Dedifferentiated amniotic fluid mesenchymal stem cell (primary cell): ENCODE measurements at regions not wholly inside any gene's neighbourhood (a gene's known extent, or its start where the extent isn't known, plus 50 kb on each side); places are given as distances from the start of the nearest gene placed in this dataset.

ENCODE experiments used
- DNase-seq: peaks from one replicate; pipeline ENCODE4 v3.0.0-alpha.2; 2016; ENCODE audit errors: extremely low spot score

GRCh38 chr1:30316056-30316455 is 407.3 kb downstream of the MATN1 start:
- DNase-seq, result no peak

- no peak for DNase-seq
Measured at GRCh38 chr1:30315185-30315960, 408.0 kb downstream of the MATN1 start.

GRCh38 chr1:30314591-30314990 is 408.8 kb downstream of the MATN1 start:
- no peak for DNase-seq

- no peak for DNase-seq
Measured at GRCh38 chr1:30313584-30313983, 409.8 kb downstream of the MATN1 start.

- DNase-seq, result no peak
Measured at GRCh38 chr1:30313176-30313575, 410.2 kb downstream of the MATN1 start.

- no peak for DNase-seq
Measured at GRCh38 chr1:30312226-30312625, 411.2 kb downstream of the MATN1 start.

- no peak for DNase-seq
Measured at GRCh38 chr1:30311749-30312148, 411.6 kb downstream of the MATN1 start.

- no peak for DNase-seq
Measured at GRCh38 chr1:30310966-30311742, 412.2 kb downstream of the MATN1 start.

- no peak for DNase-seq
Measured at GRCh38 chr1:30307182-30307581, 416.2 kb downstream of the MATN1 start.

GRCh38 chr1:30305519-30305918 is 417.9 kb downstream of the MATN1 start:
- DNase-seq, result no peak

- no peak for DNase-seq
Measured at GRCh38 chr1:30305061-30305460, 418.3 kb downstream of the MATN1 start.

- no peak for DNase-seq
Measured at GRCh38 chr1:30304080-30304479, 419.3 kb downstream of the MATN1 start.

GRCh38 chr1:30303387-30303786 is 420.0 kb downstream of the MATN1 start:
- DNase-seq, result no peak

- no peak for DNase-seq
Measured at GRCh38 chr1:30302858-30303257, 420.5 kb downstream of the MATN1 start.

- no peak for DNase-seq
Measured at GRCh38 chr1:30300669-30301068, 422.7 kb downstream of the MATN1 start.

GRCh38 chr1:30299393-30299792 is 424.0 kb downstream of the MATN1 start:
- no peak for DNase-seq

- DNase-seq, result no peak
Measured at GRCh38 chr1:30295674-30296073, 427.7 kb downstream of the MATN1 start.

GRCh38 chr1:30295266-30295665 is 428.1 kb downstream of the MATN1 start:
- no peak for DNase-seq

- no peak for DNase-seq
Measured at GRCh38 chr1:30294508-30294907, 428.9 kb downstream of the MATN1 start.

- no peak for DNase-seq
Measured at GRCh38 chr1:30292451-30292850, 430.9 kb downstream of the MATN1 start.

- no peak for DNase-seq
Measured at GRCh38 chr1:30291526-30291925, 431.9 kb downstream of the MATN1 start.

GRCh38 chr1:30290581-30290980 is 432.8 kb downstream of the MATN1 start:
- no peak for DNase-seq

GRCh38 chr1:30287976-30288375 is 435.4 kb downstream of the MATN1 start:
- DNase-seq, result no peak
